H1 (cell line): ENCODE measurements at regions not wholly inside any gene's neighbourhood (a gene's known extent, or its start where the extent isn't known, plus 50 kb on each side); places are given as distances from the start of the nearest gene placed in this dataset.

Experiments
- CTCF ChIA-PET: fragments of 300-600 bp; sonication (Branson Sonifier 250); formaldehyde crosslinking; loops from one replicate; lab custom pipeline; 2021; ENCODE audit not compliant: partially characterized antibody; lab: Charles Lee
- POLR2A ChIA-PET: fragments of 300-600 bp; sonication (Branson Sonifier 250); formaldehyde crosslinking; loops from one replicate; lab custom pipeline; 2021; ENCODE audit warnings: inconsistent platforms; ENCODE audit not compliant: partially characterized antibody; lab: Charles Lee
- DNase-seq, 2 experiments: peaks; one replicate each; pipeline versions ENCODE4 v3.0.0 to v3.0.0-alpha.2; 2010 to 2022; ENCODE audit warnings: low spot score in 2 of 2, low read depth in 1 of 2, mixed read lengths in 1 of 2
- FAIRE-seq: peaks from 2 replicates; lab custom pipeline; 2011; peaks lifted over from hg19 to GRCh38; lab: Jason Lieb, UNC
- H2AFZ ChIP-seq: 2 replicates; pipeline ENCODE4 v1.8.1; 2012; ENCODE audit warnings: low read length, inconsistent platforms
- H2AK5ac ChIP-seq: 2 replicates; pipeline ENCODE4 v1.6.1; 2013; ENCODE audit warnings: low read depth, low read length
- H2BK120ac ChIP-seq: replicated peaks from 2 replicates; pipeline ENCODE3; 2013; ENCODE audit warnings: low read depth, low read length, inconsistent platforms
- H2BK12ac ChIP-seq: 2 replicates; pipeline ENCODE4 v1.6.1; 2013; ENCODE audit warnings: low read depth, low read length
- H2BK15ac ChIP-seq: 2 replicates; pipeline ENCODE4 v1.6.1; 2013; ENCODE audit warnings: low read length
- H2BK20ac ChIP-seq: 2 replicates; pipeline ENCODE4 v1.6.1; 2013; ENCODE audit warnings: low read length
- H2BK5ac ChIP-seq: 2 replicates; pipeline ENCODE4 v1.6.1; 2013; ENCODE audit warnings: low read depth, low read length
- H3K14ac ChIP-seq: 2 replicates; pipeline ENCODE4 v1.6.1; 2013; ENCODE audit warnings: inconsistent platforms; ENCODE audit not compliant: insufficient read length
- H3K18ac ChIP-seq: 2 replicates; pipeline ENCODE4 v1.6.1; 2013; ENCODE audit warnings: low read length; ENCODE audit errors: extremely low read depth
- H3K23ac ChIP-seq: 2 replicates; pipeline ENCODE4 v1.6.1; 2013; ENCODE audit warnings: inconsistent platforms; ENCODE audit not compliant: insufficient read length
- H3K23me2 ChIP-seq: 2 replicates; pipeline ENCODE4 v1.6.1; 2013; ENCODE audit warnings: low read depth, low read length
- H3K27ac ChIP-seq: 2 replicates; pipeline ENCODE4 v1.6.1; 2011; ENCODE audit warnings: low read depth, low read length, inconsistent platforms
- H3K27me3 ChIP-seq, 4 experiments: replicated peaks in 1 of 4; 1 replicate in 1 of 4; 2 replicates in 3 of 4; pipeline versions ENCODE4 v1.6.1 to v1.8.1; 2011 to 2013; ENCODE audit warnings: low read length in 3 of 4, mild to moderate bottlenecking in 3 of 4, inconsistent platforms in 2 of 4, mixed read lengths in 2 of 4, moderate library complexity in 1 of 4; ENCODE audit not compliant: control insufficient read depth in 3 of 4, insufficient read depth in 3 of 4; ENCODE audit errors: extremely low read depth in 1 of 4
- H3K36me3 ChIP-seq, 4 experiments: 2 replicates each; pipeline versions ENCODE4 v1.6.1 to v1.8.1; 2011 to 2013; ENCODE audit warnings: mild to moderate bottlenecking in 4 of 4, low read length in 3 of 4, moderate library complexity in 2 of 4, control low read depth in 1 of 4, inconsistent platforms in 1 of 4; ENCODE audit not compliant: insufficient read depth in 4 of 4, control insufficient read depth in 2 of 4
- H3K4ac ChIP-seq: replicated peaks from 2 replicates; pipeline ENCODE3; 2013; ENCODE audit warnings: low read length, low read depth, mixed read lengths, inconsistent platforms; ENCODE audit not compliant: insufficient read length
- H3K4me1 ChIP-seq, 4 experiments: replicated peaks in 1 of 4; 1 replicate in 1 of 4; 2 replicates in 3 of 4; pipeline versions ENCODE4 v1.6.1 to v1.8.1; 2011 to 2013; ENCODE audit warnings: low read length in 3 of 4, inconsistent platforms in 2 of 4, mixed read lengths in 1 of 4; ENCODE audit not compliant: insufficient read depth in 4 of 4, control insufficient read depth in 3 of 4
- H3K4me2 ChIP-seq, 2 experiments: 2 replicates each; pipeline versions ENCODE4 v1.6.1 to v1.8.1; 2011 to 2013; ENCODE audit warnings: low read depth in 2 of 2, low read length in 2 of 2, control low read depth in 1 of 2, inconsistent platforms in 1 of 2, mild to moderate bottlenecking in 1 of 2; ENCODE audit not compliant: insufficient read depth in 1 of 2
- H3K4me3 ChIP-seq, 4 experiments: fragments of 200-600, 300-600 bp in 1 of 4; sonication (generic), shearing (Covaris generic), sonication (Bioruptor Twin) in 1 of 4; 2 replicates each; pipeline versions ENCODE4 v1.5.1 to v1.8.1; 2011 to 2016; ENCODE audit warnings: low read length in 4 of 4, low read depth in 3 of 4, control low read depth in 2 of 4, inconsistent platforms in 2 of 4, mild to moderate bottlenecking in 2 of 4, mixed read lengths in 1 of 4, moderate library complexity in 1 of 4; ENCODE audit not compliant: insufficient read depth in 2 of 4; ENCODE audit errors: extremely low read depth in 1 of 4
- H3K56ac ChIP-seq: replicated peaks from 2 replicates; pipeline ENCODE3; 2013; ENCODE audit warnings: low read depth, mild to moderate bottlenecking, mixed read lengths, low read length, inconsistent platforms; ENCODE audit not compliant: insufficient read length
- H3K79me1 ChIP-seq: 2 replicates; pipeline ENCODE4 v1.6.1; 2013; ENCODE audit warnings: low read depth, low read length, control low read depth
- H3K79me2 ChIP-seq, 2 experiments: 2 replicates each; pipeline versions ENCODE4 v1.6.1 to v1.8.1; 2012 to 2013; ENCODE audit warnings: low read length in 2 of 2, mild to moderate bottlenecking in 2 of 2, inconsistent platforms in 1 of 2; ENCODE audit not compliant: insufficient read depth in 2 of 2, control insufficient read depth in 1 of 2
- H3K9ac ChIP-seq, 4 experiments: replicated peaks in 1 of 4; 1 replicate in 1 of 4; 2 replicates in 3 of 4; pipeline versions ENCODE4 v1.6.1 to v1.8.1; 2011 to 2013; ENCODE audit warnings: low read depth in 3 of 4, low read length in 3 of 4, control low read depth in 2 of 4, mild to moderate bottlenecking in 2 of 4, moderate library complexity in 2 of 4, inconsistent platforms in 1 of 4; ENCODE audit errors: extremely low read depth in 1 of 4
- H3K9me3 ChIP-seq, 2 experiments: 2 replicates each; pipeline versions ENCODE4 v1.6.1 to v1.8.1; 2012 to 2013; ENCODE audit warnings: mild to moderate bottlenecking in 2 of 2, moderate library complexity in 2 of 2, control low read depth in 1 of 2, inconsistent platforms in 1 of 2, low read depth in 1 of 2, low read length in 1 of 2, mixed read lengths in 1 of 2; ENCODE audit not compliant: insufficient read depth in 2 of 2
- H4K20me1 ChIP-seq, 2 experiments: replicated peaks in 1 of 2; 2 replicates each; pipeline versions ENCODE3 to v1.8.1; 2011 to 2013; ENCODE audit warnings: inconsistent platforms in 2 of 2, low read length in 2 of 2, mild to moderate bottlenecking in 1 of 2; ENCODE audit not compliant: insufficient read depth in 2 of 2, control insufficient read depth in 1 of 2
- H4K5ac ChIP-seq: 2 replicates; pipeline ENCODE4 v1.6.1; 2013; ENCODE audit warnings: low read length, low read depth, mixed read lengths, inconsistent platforms; ENCODE audit not compliant: insufficient read length
- H4K8ac ChIP-seq: 2 replicates; pipeline ENCODE4 v1.8.0; 2013; ENCODE audit warnings: mild to moderate bottlenecking, moderate library complexity, low read length, inconsistent platforms; ENCODE audit not compliant: insufficient read depth; ENCODE audit errors: extremely low read depth
- H4K91ac ChIP-seq: replicated peaks from 2 replicates; pipeline ENCODE3; 2013; ENCODE audit warnings: low read length, mixed read lengths, inconsistent platforms; ENCODE audit not compliant: insufficient read length
- CTCF ChIP-seq, 3 experiments: IDR thresholded peaks; 1 replicate in 2 of 3; 2 replicates in 1 of 3; pipeline versions ENCODE4 v1.5.1 to v1.6.1; 2011; ENCODE audit warnings: low read length in 3 of 3, mild to moderate bottlenecking in 3 of 3, inconsistent platforms in 2 of 3, low read depth in 1 of 3, moderate library complexity in 1 of 3; ENCODE audit not compliant: insufficient read depth in 1 of 3; ENCODE audit errors: control extremely low read depth in 1 of 3
- EZH2 ChIP-seq: fragments of 200-600 bp; sonication (generic); IDR thresholded peaks from 2 replicates; pipeline ENCODE4 v1.7.1; 2012; ENCODE audit warnings: low read depth, mild to moderate bottlenecking, moderate library complexity, low read length, inconsistent platforms; ENCODE audit not compliant: severe bottlenecking
- GABPA ChIP-seq: IDR thresholded peaks from 2 replicates; pipeline ENCODE4 v1.6.1; 2011; ENCODE audit warnings: mild to moderate bottlenecking, low read length, moderate library complexity, borderline replicate concordance; ENCODE audit not compliant: insufficient read depth
- NRF1 ChIP-seq: IDR thresholded peaks from 2 replicates; pipeline ENCODE4 v1.6.1; 2011; ENCODE audit warnings: mild to moderate bottlenecking, low read depth, low read length, improper control_type of control experiment
- RAD21 ChIP-seq, 2 experiments: IDR thresholded peaks in 1 of 2; conservative IDR thresholded peaks in 1 of 2; 2 replicates each; pipeline ENCODE4 v1.6.1; 2011; ENCODE audit warnings: low read depth in 2 of 2, low read length in 2 of 2, improper control_type of control experiment in 1 of 2, inconsistent platforms in 1 of 2, mild to moderate bottlenecking in 1 of 2, moderate library complexity in 1 of 2
- SAP30 ChIP-seq: fragments of 300-600 bp; sonication (generic); IDR thresholded peaks from 2 replicates; pipeline ENCODE4 v1.7.1; 2012; ENCODE audit warnings: low read length, moderate library complexity, mild to moderate bottlenecking, inconsistent platforms; ENCODE audit not compliant: insufficient read depth, insufficient replicate concordance
- SIRT6 ChIP-seq: IDR thresholded peaks from one replicate; pipeline ENCODE4 v1.7.1; 2012; ENCODE audit warnings: low read length, inconsistent platforms
- SUZ12 ChIP-seq: fragments of 200-600 bp; sonication (generic); IDR thresholded peaks from 2 replicates; pipeline ENCODE4 v1.6.1; 2012; ENCODE audit warnings: mild to moderate bottlenecking, inconsistent platforms, low read length, moderate library complexity, mixed read lengths
- TAF7 ChIP-seq: optimal IDR thresholded peaks from 2 replicates; pipeline ENCODE3; 2011; ENCODE audit warnings: low read depth, mild to moderate bottlenecking, inconsistent platforms, low read length, moderate library complexity, borderline replicate concordance
- WGBS, 2 experiments: shearing (Covaris generic) in 1 of 2; methylation state at CpG; one replicate each; pipeline versions ENCODE4 v1.1.6 to v1.1.7; 2013 to 2015; ENCODE audit warnings: low lambda C conversion rate in 2 of 2, mixed read lengths in 2 of 2, inconsistent platforms in 1 of 2, low coverage in 1 of 2, missing lambda C conversion rate in 1 of 2; ENCODE audit not compliant: insufficient replicate concordance in 2 of 2, insufficient coverage in 1 of 2, insufficient read length in 1 of 2; ENCODE audit errors: extremely low coverage in 1 of 2, missing lambda C conversion rate in 1 of 2; 5-methylcytosine and 5-hydroxymethylcytosine counted together

- no peak overlapping the region for H3K4me2 ChIP-seq
- H4K91ac ChIP-seq = no peak overlapping the region
- no peak for FAIRE-seq
- H2AK5ac ChIP-seq = no peak overlapping the region
- H2BK20ac ChIP-seq = no peak overlapping the region
- no peaks in the 10 kb centered on the region for H3K27me3 ChIP-seq
- no peaks in the 10 kb centered on the region for H3K79me1 ChIP-seq
- H2BK120ac ChIP-seq = no peak overlapping the region
- no peak overlapping the region for H2BK15ac ChIP-seq
- no peak overlapping the region for H3K14ac ChIP-seq
- no peak overlapping the region for H3K18ac ChIP-seq
- 96% methylated on average over 1 of the region's 1 CpG; no CpG with 5 or more reads in 1 of the 2 experiments for WGBS, 2 experiments
- H4K5ac ChIP-seq = peak overlapping the region; percentile 43
- no peak overlapping the region for H3K4ac ChIP-seq
- TF ChIP-seq GABPA (no peak), TAF7 (no peak), SUZ12 (no peak), NRF1 (no peak), RAD21 (IDR thresholded peaks at IDR 0.05 in 1 of 2, conservative IDR thresholded peaks at IDR 0.05 in 1 of 2; ENCODE audit: low read depth in 2 of 2, low read length in 2 of 2) (no peak), EZH2 (no peak), SAP30 (no peak), CTCF (IDR thresholded peaks at IDR 0.05; ENCODE audit: control extremely low read depth in 1 of 3, insufficient read depth in 1 of 3, low read depth in 1 of 3, low read length in 3 of 3) (no peak), SIRT6 (no peak)
- H2BK5ac ChIP-seq = no peak overlapping the region
- ChIA-PET CTCF (interaction anchor here (0.5 kb wide), 1 partner anchor 59 kb away, joined by 3 read pairs; no protein-coding TSS in a partner anchor), POLR2A (no interaction called here)
- H2AFZ ChIP-seq = no peak overlapping the region
- H3K36me3 ChIP-seq = no peaks in the 10 kb centered on the region
- no peak overlapping the region for H3K23ac ChIP-seq
- H4K20me1 ChIP-seq = no peaks in the 10 kb centered on the region
- H3K79me2 ChIP-seq = no peaks in the 10 kb centered on the region
- DNase-seq = no peak
- H4K8ac ChIP-seq = no peak overlapping the region
- H3K9ac ChIP-seq = no peak overlapping the region
- no peaks in the 10 kb centered on the region for H3K9me3 ChIP-seq
- no peak overlapping the region for H3K4me3 ChIP-seq
- H3K27ac ChIP-seq = no peak overlapping the region
- peaks cover 0 to 5% (median 0%) of the 10 kb centered on the region in 4 experiments; a peak in 1 of 7 replicates for H3K4me1 ChIP-seq
- no peaks in the 10 kb centered on the region for H3K23me2 ChIP-seq
- no peak overlapping the region for H3K56ac ChIP-seq
- H2BK12ac ChIP-seq = no peak overlapping the region
Measured at GRCh38 chr9:22657713-22658112, 211.1 kb downstream of the DMRTA1 start.
